Fibroblast of lung (primary cell): ENCODE measurements at regions not wholly inside any gene's neighbourhood (a gene's known extent, or its start where the extent isn't known, plus 50 kb on each side); places are given as distances from the start of the nearest gene placed in this dataset.

Source experiments
- EZH2 ChIP-seq: IDR thresholded peaks from 2 replicates; pipeline ENCODE4 v1.5.1; 2012; ENCODE audit warnings: low read length, control low read depth, mild to moderate bottlenecking; ENCODE audit errors: missing control alignments
- TF ChIP-seq, protein P1 (sequence below), 2 donors: IDR thresholded peaks in 1 of 2; conservative IDR thresholded peaks in 1 of 2; 1 replicate in 1 of 2; 2 replicates in 1 of 2; pipeline ENCODE4 v1.5.1; 2011 to 2012; ENCODE audit warnings: low read length in 2 of 2, control low read depth in 1 of 2, inconsistent platforms in 1 of 2, low read depth in 1 of 2, mild to moderate bottlenecking in 1 of 2

DNA sequence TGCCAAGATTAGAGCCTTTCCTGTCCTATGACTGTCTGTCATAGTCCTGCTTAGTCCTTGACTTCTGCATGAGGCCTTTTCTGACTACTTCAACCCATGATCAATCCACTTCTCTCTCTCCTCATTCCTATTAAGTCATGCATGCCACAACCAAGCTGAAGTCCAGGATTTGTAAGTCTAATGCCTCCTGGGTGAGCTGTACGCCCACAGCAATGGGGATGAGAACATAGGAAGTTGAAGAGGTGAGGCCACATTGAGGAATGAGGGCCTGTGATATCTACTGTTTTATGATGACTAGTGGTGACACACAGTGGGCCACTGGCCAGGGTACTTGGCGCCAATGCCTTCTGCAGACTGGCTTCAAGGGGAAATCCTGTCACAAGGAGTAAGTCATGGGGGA lies 994.1 kb upstream of the TMEM132C start:
- TF ChIP-seq, protein P1, sequence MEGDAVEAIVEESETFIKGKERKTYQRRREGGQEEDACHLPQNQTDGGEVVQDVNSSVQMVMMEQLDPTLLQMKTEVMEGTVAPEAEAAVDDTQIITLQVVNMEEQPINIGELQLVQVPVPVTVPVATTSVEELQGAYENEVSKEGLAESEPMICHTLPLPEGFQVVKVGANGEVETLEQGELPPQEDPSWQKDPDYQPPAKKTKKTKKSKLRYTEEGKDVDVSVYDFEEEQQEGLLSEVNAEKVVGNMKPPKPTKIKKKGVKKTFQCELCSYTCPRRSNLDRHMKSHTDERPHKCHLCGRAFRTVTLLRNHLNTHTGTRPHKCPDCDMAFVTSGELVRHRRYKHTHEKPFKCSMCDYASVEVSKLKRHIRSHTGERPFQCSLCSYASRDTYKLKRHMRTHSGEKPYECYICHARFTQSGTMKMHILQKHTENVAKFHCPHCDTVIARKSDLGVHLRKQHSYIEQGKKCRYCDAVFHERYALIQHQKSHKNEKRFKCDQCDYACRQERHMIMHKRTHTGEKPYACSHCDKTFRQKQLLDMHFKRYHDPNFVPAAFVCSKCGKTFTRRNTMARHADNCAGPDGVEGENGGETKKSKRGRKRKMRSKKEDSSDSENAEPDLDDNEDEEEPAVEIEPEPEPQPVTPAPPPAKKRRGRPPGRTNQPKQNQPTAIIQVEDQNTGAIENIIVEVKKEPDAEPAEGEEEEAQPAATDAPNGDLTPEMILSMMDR (conservative IDR thresholded peaks at IDR 0.05 in 1 of 2, IDR thresholded peaks at IDR 0.05 in 1 of 2; ENCODE audit: low read depth in 1 of 2, low read length in 2 of 2): no peak
- TF ChIP-seq EZH2: no peak
